ENCODE measurements at regions not wholly inside any gene's neighbourhood (a gene's known extent, or its start where the extent isn't known, plus 50 kb on each side); places are given as distances from the start of the nearest gene placed in this dataset.

DNA sequence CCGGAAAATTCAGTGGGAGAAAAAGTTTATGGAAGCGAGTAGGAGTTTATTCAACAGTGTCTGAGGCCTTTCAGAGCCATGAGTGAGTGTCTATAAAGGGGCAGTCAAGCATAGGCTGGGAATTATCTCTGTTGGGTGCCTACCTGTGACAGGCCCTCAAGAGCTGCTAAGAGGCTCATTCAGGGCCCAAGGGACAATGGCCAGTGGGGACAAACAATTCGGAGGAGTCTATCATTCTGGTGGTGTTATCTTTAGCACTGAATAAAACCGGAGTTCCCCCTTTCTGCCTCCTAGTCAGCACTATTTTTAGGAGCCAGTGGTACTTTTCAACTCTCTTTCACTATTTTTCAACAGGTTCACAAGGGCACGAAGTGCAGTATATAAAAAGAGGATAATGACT is 89.5 kb upstream of the HTATIP2 start:
- TF ChIP-seq CTCF (IDR thresholded peaks at IDR 0.05) (no peak), POLR2A (IDR thresholded peaks at IDR 0.05) (no peak)

Data from body of pancreas (tissue), 4 donors.